ENCODE measurements at regions not wholly inside any gene's neighbourhood (a gene's known extent, or its start where the extent isn't known, plus 50 kb on each side); places are given as distances from the start of the nearest gene placed in this dataset.

DNA sequence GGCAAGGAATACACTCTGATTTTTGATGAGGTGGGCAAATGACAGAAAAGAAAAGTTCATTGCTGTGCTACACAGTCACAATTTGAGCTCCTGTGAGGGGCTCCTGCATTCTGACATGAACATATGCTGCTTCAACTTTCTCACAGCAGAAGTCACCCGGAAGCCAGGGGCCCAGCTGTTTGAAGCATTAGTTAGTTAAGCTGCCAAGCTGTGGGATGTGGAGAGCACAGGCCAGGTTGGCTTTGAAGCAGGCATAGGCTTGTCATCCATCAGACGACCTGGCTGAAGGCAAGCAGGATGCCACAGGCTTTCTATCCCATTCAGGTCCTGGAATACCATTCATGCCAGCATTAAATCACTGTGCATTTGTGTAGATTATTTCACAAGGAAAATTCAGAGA, 63.1 kb downstream of the MTNR1B start:
- DNase-seq (ENCODE audit: low read depth, low spot score) = no peak
- POLR2A ChIA-PET = no interaction called here
- H3K4me3 ChIP-seq (ENCODE audit: low read depth, low read length) = no peak overlapping the region
- TF ChIP-seq, protein P1, sequence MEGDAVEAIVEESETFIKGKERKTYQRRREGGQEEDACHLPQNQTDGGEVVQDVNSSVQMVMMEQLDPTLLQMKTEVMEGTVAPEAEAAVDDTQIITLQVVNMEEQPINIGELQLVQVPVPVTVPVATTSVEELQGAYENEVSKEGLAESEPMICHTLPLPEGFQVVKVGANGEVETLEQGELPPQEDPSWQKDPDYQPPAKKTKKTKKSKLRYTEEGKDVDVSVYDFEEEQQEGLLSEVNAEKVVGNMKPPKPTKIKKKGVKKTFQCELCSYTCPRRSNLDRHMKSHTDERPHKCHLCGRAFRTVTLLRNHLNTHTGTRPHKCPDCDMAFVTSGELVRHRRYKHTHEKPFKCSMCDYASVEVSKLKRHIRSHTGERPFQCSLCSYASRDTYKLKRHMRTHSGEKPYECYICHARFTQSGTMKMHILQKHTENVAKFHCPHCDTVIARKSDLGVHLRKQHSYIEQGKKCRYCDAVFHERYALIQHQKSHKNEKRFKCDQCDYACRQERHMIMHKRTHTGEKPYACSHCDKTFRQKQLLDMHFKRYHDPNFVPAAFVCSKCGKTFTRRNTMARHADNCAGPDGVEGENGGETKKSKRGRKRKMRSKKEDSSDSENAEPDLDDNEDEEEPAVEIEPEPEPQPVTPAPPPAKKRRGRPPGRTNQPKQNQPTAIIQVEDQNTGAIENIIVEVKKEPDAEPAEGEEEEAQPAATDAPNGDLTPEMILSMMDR (IDR thresholded peaks at IDR 0.05; ENCODE audit: insufficient read depth, low read length, missing control alignments) = no peak
- CTCF ChIA-PET = no interaction called here

DNA sequence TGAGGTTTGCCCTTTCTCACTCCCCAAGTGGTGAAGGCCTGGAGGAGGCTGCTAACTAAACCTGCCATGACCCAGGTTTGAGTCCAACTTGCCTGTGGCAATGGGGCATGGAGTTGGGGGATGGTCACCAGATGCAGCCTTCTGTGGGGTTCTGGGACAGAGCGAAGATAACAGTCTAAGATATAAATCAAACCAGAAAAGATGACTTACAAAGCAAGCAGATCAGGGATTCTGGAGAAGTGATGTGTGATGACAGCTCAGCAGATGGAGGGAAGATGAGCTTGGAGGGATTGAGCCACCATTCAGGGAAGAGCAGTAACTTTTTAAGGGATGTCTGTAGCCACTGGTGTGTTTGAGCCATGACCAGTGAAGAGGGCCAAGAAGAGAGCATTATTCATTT, 63.6 kb downstream of the MTNR1B start:
- no peak for DNase-seq (ENCODE audit: low read depth, low spot score)
- no peak overlapping the region for H3K4me3 ChIP-seq (ENCODE audit: low read depth, low read length)
- TF ChIP-seq, protein P1 (IDR thresholded peaks at IDR 0.05; ENCODE audit: insufficient read depth, low read length, missing control alignments) = no peak
- POLR2A ChIA-PET = no interaction called here
- CTCF ChIA-PET = no interaction called here

DNA sequence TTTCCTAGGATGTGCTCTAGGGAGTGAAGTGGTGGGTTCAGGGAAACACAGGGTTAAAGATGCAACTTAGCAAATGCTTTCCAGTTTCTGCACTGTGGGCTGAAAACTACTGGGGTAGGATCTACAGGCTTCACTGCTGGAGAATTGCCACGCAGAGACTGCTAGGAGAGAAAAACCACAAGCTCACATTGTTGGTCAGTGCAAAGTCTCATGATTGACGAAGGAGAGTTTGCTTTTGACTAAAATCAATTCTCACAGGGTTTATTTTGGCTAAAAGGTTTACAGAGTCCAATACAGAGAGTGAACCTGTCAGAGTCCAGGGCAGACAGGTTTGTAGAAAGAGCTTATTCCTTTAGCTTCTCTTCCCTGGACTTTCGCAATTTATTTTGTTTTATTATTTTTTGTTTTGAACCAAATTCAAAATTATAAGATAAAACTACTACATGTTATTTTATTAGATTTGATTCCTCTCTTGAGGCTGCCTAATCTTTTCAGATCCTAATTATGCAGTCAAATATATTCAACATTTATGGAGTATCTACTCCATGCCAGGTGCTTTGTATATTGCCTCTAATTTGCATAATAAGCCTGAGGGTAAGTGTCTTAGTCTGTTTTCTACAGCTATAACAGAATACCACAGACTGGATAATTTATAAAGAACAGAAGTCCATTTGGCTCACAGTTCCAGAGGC, 64.7 kb downstream of the MTNR1B start:
- TF ChIP-seq, protein P1 (IDR thresholded peaks at IDR 0.05; ENCODE audit: insufficient read depth, low read length, missing control alignments) = no peak
- H3K4me3 ChIP-seq (ENCODE audit: low read depth, low read length) = no peak overlapping the region
- ChIA-PET CTCF (no interaction called here), POLR2A (interaction anchor here (0.6 kb wide), 1 partner anchor 21 kb away, joined by 3 read pairs; no protein-coding TSS in a partner anchor)
- no peak for DNase-seq (ENCODE audit: low read depth, low spot score)

DNA sequence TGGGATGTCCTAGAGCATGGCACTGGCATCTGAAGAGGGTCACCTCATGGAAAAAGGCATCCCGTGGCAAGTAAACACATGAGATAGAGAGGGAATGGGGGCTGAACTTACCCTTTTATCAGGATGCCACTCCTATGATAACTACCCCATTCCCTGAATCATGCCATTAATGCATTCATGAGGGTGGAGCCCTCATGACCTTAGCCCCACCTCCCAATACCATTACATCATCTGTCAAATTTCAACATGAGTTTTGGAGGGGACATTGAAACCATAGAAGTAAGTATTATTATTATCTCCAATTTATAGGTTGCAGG, 65.2 kb downstream of the MTNR1B start:
- no peak for DNase-seq (ENCODE audit: low read depth, low spot score)
- H3K4me3 ChIP-seq (ENCODE audit: low read depth, low read length) = no peak overlapping the region
- ChIA-PET POLR2A (no interaction called here), CTCF (no interaction called here)
- TF ChIP-seq, protein P1 (IDR thresholded peaks at IDR 0.05; ENCODE audit: insufficient read depth, low read length, missing control alignments) = no peak

DNA sequence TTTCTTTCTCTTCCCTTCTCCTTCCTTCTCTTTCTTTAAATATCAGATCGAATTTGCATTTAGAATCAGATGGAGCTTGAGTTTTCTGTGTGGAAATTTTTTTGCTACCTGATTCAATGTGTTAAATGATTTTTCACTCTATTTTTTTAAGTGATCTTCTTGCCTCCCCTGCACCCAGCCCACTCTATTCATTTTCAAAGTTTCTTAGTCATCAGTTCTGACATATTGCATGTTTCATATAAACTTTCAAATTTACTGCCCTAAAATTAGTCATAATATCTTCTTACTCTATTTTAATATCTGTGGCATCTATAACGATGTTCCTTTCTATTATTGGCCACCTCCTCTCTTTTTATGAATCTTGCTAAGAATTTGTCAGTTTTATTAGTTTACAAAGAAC, 69.1 kb downstream of the MTNR1B start:
- no peak overlapping the region for H3K4me3 ChIP-seq (ENCODE audit: low read depth, low read length)
- DNase-seq (ENCODE audit: low read depth, low spot score) = no peak
- CTCF ChIA-PET = interaction anchor here (0.6 kb wide), 1 partner anchor 16 kb away, joined by 3 read pairs; no protein-coding TSS in a partner anchor
- POLR2A ChIA-PET = no interaction called here
- TF ChIP-seq, protein P1 (IDR thresholded peaks at IDR 0.05; ENCODE audit: insufficient read depth, low read length, missing control alignments) = no peak

DNA sequence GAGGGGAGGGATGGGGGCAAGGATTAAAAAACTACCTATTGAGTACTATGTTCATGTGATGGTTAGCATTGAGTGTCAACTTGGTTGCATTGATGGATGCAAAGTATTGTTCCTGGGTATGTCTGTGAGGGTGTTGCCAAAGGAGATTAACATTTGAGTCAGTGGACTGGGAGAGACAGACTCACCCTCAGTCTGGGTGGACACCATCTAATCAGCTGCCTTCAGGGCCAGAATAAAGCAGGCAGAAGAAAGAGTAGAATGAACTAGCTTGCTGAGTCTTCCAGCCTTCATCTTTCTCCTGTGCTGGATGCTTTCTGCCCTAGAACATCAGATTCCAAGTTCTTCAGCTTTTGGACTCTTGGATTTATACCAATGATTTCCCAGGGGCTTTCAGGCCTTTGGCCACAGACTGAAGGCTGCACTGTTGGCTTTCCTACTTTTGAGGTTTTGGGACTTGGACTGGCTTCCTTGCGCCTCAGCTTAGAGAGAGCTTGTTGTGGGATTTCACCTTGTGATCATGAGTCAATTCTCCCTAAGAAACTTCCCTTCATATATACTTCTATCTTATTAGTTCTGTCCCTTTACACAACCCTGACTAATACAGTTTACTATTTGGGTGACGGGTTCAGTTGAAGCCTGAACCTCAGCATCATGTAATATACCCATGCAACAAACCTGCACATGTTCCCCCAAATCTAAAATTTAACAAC, 70.2 kb downstream of the MTNR1B start:
- TF ChIP-seq, protein P1 (IDR thresholded peaks at IDR 0.05; ENCODE audit: insufficient read depth, low read length, missing control alignments) = no peak
- ChIA-PET CTCF (interaction anchor here (0.7 kb wide), 1 partner anchor 50 kb away, joined by 3 read pairs; no protein-coding TSS in a partner anchor), POLR2A (no interaction called here)
- no peak for DNase-seq (ENCODE audit: low read depth, low spot score)
- no peak overlapping the region for H3K4me3 ChIP-seq (ENCODE audit: low read depth, low read length)
